ENCODE measurements at regions not wholly inside any gene's neighbourhood (a gene's known extent, or its start where the extent isn't known, plus 50 kb on each side); places are given as distances from the start of the nearest gene placed in this dataset.

GRCh38 chr9:99309141-99309939 lies 87.3 kb downstream of the SEC61B start:
- Histone ChIP-seq H3K4me1 (no peaks in the 10 kb centered on the region), H3K9me3 (no peaks in the 10 kb centered on the region), H3K27me3 (no peaks in the 10 kb centered on the region), H3K36me3 (no peaks in the 10 kb centered on the region), H3K27ac (no peak overlapping the region), H3K4me3 (no peak overlapping the region)
- intact Hi-C loops (cut with DNase I) = no loop called here
- DNase-seq (no peak), ATAC-seq (no peak)
- no peak for TF ChIP-seq CTCF (IDR thresholded peaks at IDR 0.05)

DNA sequence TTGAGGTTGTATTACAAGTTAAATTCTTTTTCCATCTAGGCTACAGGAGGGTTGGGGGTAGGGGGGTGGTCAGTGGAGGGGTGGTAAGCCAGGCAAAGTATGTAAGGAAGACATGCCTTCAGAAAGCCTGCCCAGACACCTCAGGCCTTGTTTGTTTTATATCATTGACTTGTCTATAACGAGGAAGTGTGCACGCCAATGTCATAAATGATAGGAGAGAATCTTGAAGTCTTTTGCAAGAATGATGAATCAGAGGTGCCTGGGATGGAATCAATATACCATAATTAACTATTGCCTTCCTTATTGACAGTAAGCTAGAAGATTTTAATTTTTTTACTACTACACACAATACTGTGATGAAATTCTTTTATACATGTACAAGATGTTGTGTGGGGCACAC lies 90.7 kb downstream of the SEC61B start:
- intact Hi-C loops (cut with DNase I) = no loop called here
- ATAC-seq (no peak), DNase-seq (no peak)
- TF ChIP-seq CTCF (IDR thresholded peaks at IDR 0.05) = no peak
- Histone ChIP-seq H3K9me3 (no peaks in the 10 kb centered on the region), H3K4me1 (no peaks in the 10 kb centered on the region), H3K27ac (no peak overlapping the region), H3K27me3 (peaks cover 0 to 7% of the 10 kb centered on the region in 2 donors), H3K4me3 (no peak overlapping the region), H3K36me3 (no peaks in the 10 kb centered on the region)

DNA sequence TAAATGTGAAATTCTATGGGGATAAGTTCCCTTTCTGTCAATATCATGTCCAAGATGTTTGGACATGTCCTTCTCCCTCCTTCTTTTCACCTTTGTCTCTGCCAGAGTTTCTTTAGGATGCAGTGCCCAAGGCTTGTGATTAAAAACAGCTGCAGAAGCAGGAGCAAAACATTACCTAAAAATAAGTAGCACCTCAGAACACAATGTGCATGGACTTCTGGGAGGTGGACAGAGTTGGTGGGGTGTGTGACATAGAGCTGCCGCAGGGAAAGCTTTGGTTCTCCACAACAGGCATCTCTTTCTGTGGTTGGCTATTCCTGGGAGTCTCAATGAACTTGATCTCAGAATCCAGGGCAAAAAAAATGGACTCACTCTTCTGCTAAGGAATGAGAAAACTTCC lies 97.0 kb downstream of the SEC61B start:
- H3K4me1 ChIP-seq = no peaks in the 10 kb centered on the region
- no peak for TF ChIP-seq CTCF (IDR thresholded peaks at IDR 0.05)
- no peaks in the 10 kb centered on the region for H3K36me3 ChIP-seq
- no peak overlapping the region for H3K4me3 ChIP-seq
- ATAC-seq = no peak
- intact Hi-C loops (cut with DNase I) = no loop called here
- no peak for DNase-seq
- H3K27ac ChIP-seq = no peak overlapping the region
- no peaks in the 10 kb centered on the region for H3K9me3 ChIP-seq
- H3K27me3 ChIP-seq = peaks cover 0 to 17% of the 10 kb centered on the region in 2 donors

GRCh38 chr9:99322299-99322698 lies 100.2 kb downstream of the SEC61B start:
- Histone ChIP-seq H3K27me3 (peaks cover 0 to 13% of the 10 kb centered on the region in 2 donors), H3K4me1 (no peaks in the 10 kb centered on the region), H3K27ac (no peak overlapping the region), H3K36me3 (no peaks in the 10 kb centered on the region), H3K4me3 (no peak overlapping the region), H3K9me3 (no peaks in the 10 kb centered on the region)
- intact Hi-C loops (cut with DNase I) = no loop called here
- no peak for ATAC-seq
- no peak for TF ChIP-seq CTCF (IDR thresholded peaks at IDR 0.05)
- DNase-seq = no peak

DNA sequence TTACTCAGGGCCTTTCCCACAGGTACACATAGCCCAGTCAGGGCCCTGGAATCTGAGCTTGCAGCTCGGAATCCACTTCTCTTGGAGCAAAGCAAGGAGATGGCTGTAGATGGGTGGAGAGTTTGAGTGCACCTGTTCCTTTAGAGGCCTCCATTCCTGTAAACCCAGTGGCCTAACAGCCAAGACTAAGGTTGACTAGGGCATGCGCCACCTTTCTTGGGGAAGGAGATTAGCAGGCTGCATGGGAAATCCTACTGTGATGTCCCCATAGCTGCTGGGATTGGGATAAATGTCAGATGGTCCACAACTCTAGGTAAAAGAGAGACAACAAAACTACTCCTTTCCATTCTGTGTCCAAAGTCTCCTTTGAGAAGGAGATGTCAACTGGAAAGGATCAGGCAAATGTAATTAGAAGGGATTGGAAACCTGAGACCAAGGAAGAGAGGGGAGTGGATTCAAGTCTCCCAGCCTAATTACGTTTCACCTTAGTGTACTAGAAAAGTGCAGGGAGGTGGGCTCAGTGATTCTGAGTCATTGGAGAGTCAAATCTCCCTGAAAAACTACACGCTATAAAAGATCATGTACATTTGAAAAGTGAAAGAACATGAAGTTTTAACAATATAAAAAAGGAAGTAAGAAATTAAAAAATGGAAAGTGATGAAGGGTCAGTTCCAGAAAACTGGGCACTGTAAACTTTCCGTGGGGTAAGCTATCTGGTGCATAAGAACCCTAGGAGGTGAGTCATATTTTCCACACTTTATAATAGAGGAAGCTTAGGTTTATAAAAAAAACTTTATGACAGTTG lies 104.2 kb downstream of the SEC61B start:
- DNase-seq (no peak), ATAC-seq (no peak)
- Histone ChIP-seq H3K27me3 (peaks cover 0 to 13% of the 10 kb centered on the region in 2 donors), H3K4me1 (no peaks in the 10 kb centered on the region), H3K36me3 (no peaks in the 10 kb centered on the region), H3K4me3 (no peak overlapping the region), H3K9me3 (no peaks in the 10 kb centered on the region), H3K27ac (no peak overlapping the region)
- intact Hi-C loops (cut with DNase I) = no loop called here
- TF ChIP-seq CTCF (IDR thresholded peaks at IDR 0.05) = no peak

Data from left lung (tissue), 4 donors.